HL-60 (cell line): ENCODE measurements at regions not wholly inside any gene's neighbourhood (a gene's known extent, or its start where the extent isn't known, plus 50 kb on each side); places are given as distances from the start of the nearest gene placed in this dataset.

Source experiments
- CTCF ChIP-seq: IDR thresholded peaks from one replicate; pipeline ENCODE4 v1.5.1; 2011; ENCODE audit warnings: low read length, control low read depth, inconsistent platforms; ENCODE audit not compliant: insufficient read depth
- POLR2AphosphoS5 ChIP-seq: IDR thresholded peaks from 2 replicates; pipeline ENCODE4 v1.6.1; 2012; ENCODE audit warnings: low read depth
- TF ChIP-seq, protein P1 (sequence below): IDR thresholded peaks from 2 replicates; pipeline ENCODE4 v1.6.1; 2012; ENCODE audit warnings: low read depth; ENCODE audit not compliant: insufficient replicate concordance

DNA sequence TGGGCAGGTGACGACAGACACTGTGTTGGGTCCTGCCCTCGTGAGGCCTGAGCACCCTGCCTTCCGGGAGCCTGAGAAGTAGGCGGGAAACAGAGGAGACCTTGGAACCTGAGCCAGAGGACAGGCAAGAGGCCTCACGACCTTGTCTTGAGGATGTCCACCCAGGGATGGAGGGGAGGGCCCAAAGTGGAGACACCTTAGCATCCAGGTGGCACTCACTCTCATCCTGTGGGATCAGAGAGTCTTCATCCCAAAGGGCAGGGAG is 347.2 kb downstream of the NPHP4 start:
- TF ChIP-seq POLR2AphosphoS5 (no peak), CTCF (no peak)
- TF ChIP-seq, protein P1, sequence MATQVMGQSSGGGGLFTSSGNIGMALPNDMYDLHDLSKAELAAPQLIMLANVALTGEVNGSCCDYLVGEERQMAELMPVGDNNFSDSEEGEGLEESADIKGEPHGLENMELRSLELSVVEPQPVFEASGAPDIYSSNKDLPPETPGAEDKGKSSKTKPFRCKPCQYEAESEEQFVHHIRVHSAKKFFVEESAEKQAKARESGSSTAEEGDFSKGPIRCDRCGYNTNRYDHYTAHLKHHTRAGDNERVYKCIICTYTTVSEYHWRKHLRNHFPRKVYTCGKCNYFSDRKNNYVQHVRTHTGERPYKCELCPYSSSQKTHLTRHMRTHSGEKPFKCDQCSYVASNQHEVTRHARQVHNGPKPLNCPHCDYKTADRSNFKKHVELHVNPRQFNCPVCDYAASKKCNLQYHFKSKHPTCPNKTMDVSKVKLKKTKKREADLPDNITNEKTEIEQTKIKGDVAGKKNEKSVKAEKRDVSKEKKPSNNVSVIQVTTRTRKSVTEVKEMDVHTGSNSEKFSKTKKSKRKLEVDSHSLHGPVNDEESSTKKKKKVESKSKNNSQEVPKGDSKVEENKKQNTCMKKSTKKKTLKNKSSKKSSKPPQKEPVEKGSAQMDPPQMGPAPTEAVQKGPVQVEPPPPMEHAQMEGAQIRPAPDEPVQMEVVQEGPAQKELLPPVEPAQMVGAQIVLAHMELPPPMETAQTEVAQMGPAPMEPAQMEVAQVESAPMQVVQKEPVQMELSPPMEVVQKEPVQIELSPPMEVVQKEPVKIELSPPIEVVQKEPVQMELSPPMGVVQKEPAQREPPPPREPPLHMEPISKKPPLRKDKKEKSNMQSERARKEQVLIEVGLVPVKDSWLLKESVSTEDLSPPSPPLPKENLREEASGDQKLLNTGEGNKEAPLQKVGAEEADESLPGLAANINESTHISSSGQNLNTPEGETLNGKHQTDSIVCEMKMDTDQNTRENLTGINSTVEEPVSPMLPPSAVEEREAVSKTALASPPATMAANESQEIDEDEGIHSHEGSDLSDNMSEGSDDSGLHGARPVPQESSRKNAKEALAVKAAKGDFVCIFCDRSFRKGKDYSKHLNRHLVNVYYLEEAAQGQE, result no peak
